H9 (cell line): ENCODE measurements at regions not wholly inside any gene's neighbourhood (a gene's known extent, or its start where the extent isn't known, plus 50 kb on each side); places are given as distances from the start of the nearest gene placed in this dataset.

Experiments
- DNase-seq: peaks from one replicate; pipeline ENCODE4 v3.0.0-alpha.2; 2017
- H2AFZ ChIP-seq: one replicate; pipeline ENCODE4 v1.6.1; 2013; ENCODE audit warnings: mild to moderate bottlenecking, low read length, control low read depth, moderate library complexity
- H2AK5ac ChIP-seq: 2 replicates; pipeline ENCODE4 v1.6.1; 2013; ENCODE audit warnings: low read length, control low read depth, mixed read lengths; ENCODE audit not compliant: insufficient read length
- H2BK120ac ChIP-seq: one replicate; pipeline ENCODE4 v1.6.1; 2013; ENCODE audit warnings: low read depth, mild to moderate bottlenecking, low read length, control low read depth, inconsistent platforms; ENCODE audit not compliant: poor library complexity, severe bottlenecking
- H2BK12ac ChIP-seq: 2 replicates; pipeline ENCODE4 v1.6.1; 2013; ENCODE audit warnings: low read length, control low read depth, mixed read lengths, low read depth; ENCODE audit not compliant: insufficient read length
- H2BK15ac ChIP-seq: 2 replicates; pipeline ENCODE4 v1.6.1; 2013; ENCODE audit warnings: low read depth, low read length, control low read depth
- H2BK20ac ChIP-seq: one replicate; pipeline ENCODE4 v1.6.1; 2013; ENCODE audit warnings: low read depth, mild to moderate bottlenecking, low read length, control low read depth, inconsistent platforms; ENCODE audit not compliant: poor library complexity, severe bottlenecking
- H2BK5ac ChIP-seq: 2 replicates; pipeline ENCODE4 v1.6.1; 2013; ENCODE audit warnings: low read length, control low read depth, mixed read lengths; ENCODE audit not compliant: insufficient read length
- H3K14ac ChIP-seq: 2 replicates; pipeline ENCODE4 v1.6.1; 2013; ENCODE audit warnings: low read length, control low read depth; ENCODE audit not compliant: insufficient read depth
- H3K18ac ChIP-seq: 2 replicates; pipeline ENCODE4 v1.6.1; 2013; ENCODE audit warnings: low read depth, mild to moderate bottlenecking, mixed read lengths, low read length, control low read depth; ENCODE audit not compliant: insufficient read length
- H3K23ac ChIP-seq: 2 replicates; pipeline ENCODE4 v1.6.1; 2013; ENCODE audit warnings: low read length, control low read depth, mixed read lengths, low read depth; ENCODE audit not compliant: insufficient read length
- H3K23me2 ChIP-seq: 2 replicates; pipeline ENCODE4 v1.6.1; 2013; ENCODE audit warnings: low read depth, mild to moderate bottlenecking, mixed read lengths, low read length, control low read depth; ENCODE audit not compliant: insufficient read length, poor library complexity, severe bottlenecking
- H3K27ac ChIP-seq: 2 replicates; pipeline ENCODE4 v1.5.1; 2013; ENCODE audit warnings: low read length, control low read depth, mixed read lengths, low read depth; ENCODE audit not compliant: insufficient read length
- H3K27me3 ChIP-seq: 2 replicates; pipeline ENCODE4 v1.6.1; 2013; ENCODE audit warnings: low read length, control low read depth, inconsistent platforms; ENCODE audit not compliant: insufficient read depth
- H3K4ac ChIP-seq: 2 replicates; pipeline ENCODE4 v1.6.1; 2013; ENCODE audit warnings: low read depth, mild to moderate bottlenecking, control low read depth, inconsistent platforms, low read length, moderate library complexity
- H3K4me1 ChIP-seq: 2 replicates; pipeline ENCODE4 v1.6.1; 2013; ENCODE audit warnings: low read length, control low read depth, inconsistent platforms; ENCODE audit not compliant: insufficient read depth
- H3K4me2 ChIP-seq: 2 replicates; pipeline ENCODE4 v1.6.1; 2013; ENCODE audit warnings: low read length, control low read depth, mixed read lengths; ENCODE audit not compliant: insufficient read length, insufficient read depth
- H3K56ac ChIP-seq: 2 replicates; pipeline ENCODE4 v1.6.1; 2013; ENCODE audit warnings: low read depth, mild to moderate bottlenecking, mixed read lengths, low read length, control low read depth; ENCODE audit not compliant: insufficient read length
- H3K79me1 ChIP-seq: 2 replicates; pipeline ENCODE4 v1.6.1; 2013; ENCODE audit warnings: low read depth, mild to moderate bottlenecking, moderate library complexity, low read length, control low read depth, inconsistent platforms; ENCODE audit not compliant: insufficient read depth, poor library complexity, severe bottlenecking
- H3K79me2 ChIP-seq: 2 replicates; pipeline ENCODE4 v1.6.1; 2013; ENCODE audit warnings: low read length, control low read depth, inconsistent platforms; ENCODE audit not compliant: insufficient read depth
- H3K9ac ChIP-seq: 2 replicates; pipeline ENCODE4 v1.6.1; 2013; ENCODE audit warnings: low read length, control low read depth, mixed read lengths; ENCODE audit not compliant: insufficient read length; ENCODE audit errors: extremely low read depth
- H3K9me3 ChIP-seq: one replicate; pipeline ENCODE4 v1.6.1; 2013; ENCODE audit warnings: low read depth, low read length, inconsistent platforms; ENCODE audit not compliant: control insufficient read depth
- H3T11ph ChIP-seq: one replicate; pipeline ENCODE4 v1.6.1; 2013; ENCODE audit warnings: mild to moderate bottlenecking, low read length, control low read depth, inconsistent platforms
- H4K20me1 ChIP-seq: one replicate; pipeline ENCODE4 v1.6.1; 2013; ENCODE audit not compliant: control insufficient read depth, insufficient read length, insufficient read depth
- H4K5ac ChIP-seq: 2 replicates; pipeline ENCODE4 v1.6.1; 2013; ENCODE audit warnings: low read depth, mild to moderate bottlenecking, mixed read lengths, low read length, control low read depth; ENCODE audit not compliant: insufficient read length
- H4K8ac ChIP-seq: replicated peaks from 2 replicates; pipeline ENCODE4 v1.6.1; 2013; ENCODE audit warnings: low read length, control low read depth, mixed read lengths, low read depth; ENCODE audit not compliant: insufficient read length
- H4K91ac ChIP-seq: 2 replicates; pipeline ENCODE4 v1.6.1; 2013; ENCODE audit warnings: low read depth, mild to moderate bottlenecking, moderate library complexity, mixed read lengths, low read length, control low read depth; ENCODE audit not compliant: insufficient read length
- H3K27ac Mint-ChIP-seq, 3 experiments: 2 replicates in 2 of 3; 3 replicates in 1 of 3; pipeline ENCODE4 v1.8.0; 2020 to 2021; ENCODE audit warnings: mixed read lengths in 3 of 3, mild to moderate bottlenecking in 1 of 3, moderate library complexity in 1 of 3
- H3K27me3 Mint-ChIP-seq: 2 replicates; pipeline ENCODE4 v1.8.0; 2021; ENCODE audit warnings: low read depth, mild to moderate bottlenecking, moderate library complexity, mixed read lengths
- H3K36me3 Mint-ChIP-seq, 3 experiments: 2 replicates in 2 of 3; 3 replicates in 1 of 3; pipeline ENCODE4 v1.8.0; 2020 to 2021; ENCODE audit warnings: low read depth in 3 of 3, mixed read lengths in 3 of 3; ENCODE audit not compliant: insufficient read depth in 1 of 3
- H3K4me1 Mint-ChIP-seq, 2 experiments: 2 replicates each; pipeline ENCODE4 v1.8.0; 2020; ENCODE audit warnings: mixed read lengths in 2 of 2
- H3K4me3 Mint-ChIP-seq, 2 experiments: 2 replicates in 1 of 2; 3 replicates in 1 of 2; pipeline ENCODE4 v1.8.0; 2020 to 2021; ENCODE audit warnings: mild to moderate bottlenecking in 2 of 2, mixed read lengths in 2 of 2, moderate library complexity in 1 of 2
- H3K9me3 Mint-ChIP-seq, 2 experiments: 2 replicates in 1 of 2; 3 replicates in 1 of 2; pipeline ENCODE4 v1.8.0; 2020; ENCODE audit warnings: mild to moderate bottlenecking in 2 of 2, mixed read lengths in 2 of 2, moderate library complexity in 1 of 2
- WGBS: extraction: QIAGEN DNeasy Blood & Tissue Kit; methylation state at CpG from one replicate; pipeline ENCODE4 v1.1.7; 2013; ENCODE audit warnings: missing lambda C conversion rate, low lambda C conversion rate, mixed read lengths; ENCODE audit not compliant: insufficient read length; ENCODE audit errors: extremely low coverage; 5-methylcytosine and 5-hydroxymethylcytosine counted together
- TF ChIP-seq, protein P1 (sequence below): fragments of 200-600 bp; sonication (generic); conservative IDR thresholded peaks from 3 replicates; pipeline ENCODE4 v1.8.0; 2021; ENCODE audit warnings: antibody characterized with exemption, mild to moderate bottlenecking

- H3K79me1 ChIP-seq, result no peaks in the 10 kb centered on the region
- no peak overlapping the region for H3K14ac ChIP-seq
- no peaks in the 10 kb centered on the region for H3K27me3 ChIP-seq
- H3K9me3 Mint-ChIP-seq, result no peaks in the 10 kb centered on the region
- H3K9ac ChIP-seq, result no peak overlapping the region
- H3K27me3 Mint-ChIP-seq, result no peaks in the 10 kb centered on the region
- H3K4me1 ChIP-seq, result no peaks in the 10 kb centered on the region
- peaks cover 0 to 1% of the 10 kb centered on the region in 2 experiments; a peak in 1 of 4 replicates for H3K4me1 Mint-ChIP-seq
- no peak overlapping the region for H3K23ac ChIP-seq
- no peak overlapping the region for H2AK5ac ChIP-seq
- DNase-seq, result no peak
- H3K23me2 ChIP-seq, result no peaks in the 10 kb centered on the region
- H4K91ac ChIP-seq, result no peak overlapping the region
- H3K27ac ChIP-seq, result no peak overlapping the region
- no peak overlapping the region for H2BK12ac ChIP-seq
- H3K4me3 Mint-ChIP-seq, result no peak overlapping the region
- no peak overlapping the region for H3T11ph ChIP-seq
- no peak overlapping the region for H2BK120ac ChIP-seq
- no peak overlapping the region for H3K4me2 ChIP-seq
- H4K5ac ChIP-seq, result no peak overlapping the region
- no peaks in the 10 kb centered on the region for H3K79me2 ChIP-seq
- H2BK20ac ChIP-seq, result no peak overlapping the region
- no peak overlapping the region for H4K8ac ChIP-seq
- no peak overlapping the region for H3K27ac Mint-ChIP-seq
- no peaks in the 10 kb centered on the region for H3K9me3 ChIP-seq
- TF ChIP-seq, protein P1, sequence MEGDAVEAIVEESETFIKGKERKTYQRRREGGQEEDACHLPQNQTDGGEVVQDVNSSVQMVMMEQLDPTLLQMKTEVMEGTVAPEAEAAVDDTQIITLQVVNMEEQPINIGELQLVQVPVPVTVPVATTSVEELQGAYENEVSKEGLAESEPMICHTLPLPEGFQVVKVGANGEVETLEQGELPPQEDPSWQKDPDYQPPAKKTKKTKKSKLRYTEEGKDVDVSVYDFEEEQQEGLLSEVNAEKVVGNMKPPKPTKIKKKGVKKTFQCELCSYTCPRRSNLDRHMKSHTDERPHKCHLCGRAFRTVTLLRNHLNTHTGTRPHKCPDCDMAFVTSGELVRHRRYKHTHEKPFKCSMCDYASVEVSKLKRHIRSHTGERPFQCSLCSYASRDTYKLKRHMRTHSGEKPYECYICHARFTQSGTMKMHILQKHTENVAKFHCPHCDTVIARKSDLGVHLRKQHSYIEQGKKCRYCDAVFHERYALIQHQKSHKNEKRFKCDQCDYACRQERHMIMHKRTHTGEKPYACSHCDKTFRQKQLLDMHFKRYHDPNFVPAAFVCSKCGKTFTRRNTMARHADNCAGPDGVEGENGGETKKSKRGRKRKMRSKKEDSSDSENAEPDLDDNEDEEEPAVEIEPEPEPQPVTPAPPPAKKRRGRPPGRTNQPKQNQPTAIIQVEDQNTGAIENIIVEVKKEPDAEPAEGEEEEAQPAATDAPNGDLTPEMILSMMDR, result no peak
- no peak overlapping the region for H3K18ac ChIP-seq
- no peak overlapping the region for H2BK5ac ChIP-seq
- H3K56ac ChIP-seq, result no peak overlapping the region
- no peak overlapping the region for H2BK15ac ChIP-seq
- WGBS, result no CpG with 5 or more reads among the region's 3 CpGs
- no peaks in the 10 kb centered on the region; a peak in 1 of 7 replicates for H3K36me3 Mint-ChIP-seq
- no peaks in the 10 kb centered on the region for H4K20me1 ChIP-seq
- H3K4ac ChIP-seq, result no peak overlapping the region
- no peak overlapping the region for H2AFZ ChIP-seq
These were observed 209.0 kb upstream of the CITED2 start for GRCh38 chr6:139583420-139583819.
